ENCODE measurements at regions not wholly inside any gene's neighbourhood (a gene's known extent, or its start where the extent isn't known, plus 50 kb on each side); places are given as distances from the start of the nearest gene placed in this dataset.

DNA sequence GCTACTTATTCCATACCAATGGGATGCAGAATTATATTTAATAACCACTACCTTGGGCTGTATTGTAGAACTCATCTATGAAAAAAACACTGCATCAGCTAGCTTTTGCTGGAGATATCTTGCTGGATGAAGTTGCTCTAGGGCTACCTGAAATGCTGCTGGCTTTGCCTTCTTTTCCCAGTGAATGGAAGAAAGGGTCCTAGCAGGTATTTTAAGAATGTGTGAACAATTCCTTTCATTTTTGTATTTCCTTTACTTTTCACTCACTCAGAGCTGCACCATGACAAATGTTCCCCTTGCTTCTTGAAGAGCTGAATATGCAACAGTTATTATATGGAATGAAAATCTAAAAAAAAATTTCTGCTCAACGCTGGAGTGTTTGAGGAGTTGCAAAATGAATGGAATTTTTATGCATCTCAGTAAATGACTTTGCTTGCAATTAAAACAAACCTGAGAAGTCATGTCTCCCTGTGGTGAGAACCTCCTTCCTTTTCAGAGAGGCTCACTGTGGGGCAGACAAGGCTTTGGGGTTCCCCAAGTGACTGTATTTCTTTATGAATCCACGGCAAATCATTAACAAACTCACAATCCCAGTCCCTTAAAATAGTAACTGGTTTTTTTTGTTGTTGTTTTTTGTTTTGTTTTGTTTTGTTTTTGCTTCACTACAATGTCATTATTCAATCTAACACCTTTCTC is 566.8 kb upstream of the KIRREL3 start:
- DNase-seq, result no peak

DNA sequence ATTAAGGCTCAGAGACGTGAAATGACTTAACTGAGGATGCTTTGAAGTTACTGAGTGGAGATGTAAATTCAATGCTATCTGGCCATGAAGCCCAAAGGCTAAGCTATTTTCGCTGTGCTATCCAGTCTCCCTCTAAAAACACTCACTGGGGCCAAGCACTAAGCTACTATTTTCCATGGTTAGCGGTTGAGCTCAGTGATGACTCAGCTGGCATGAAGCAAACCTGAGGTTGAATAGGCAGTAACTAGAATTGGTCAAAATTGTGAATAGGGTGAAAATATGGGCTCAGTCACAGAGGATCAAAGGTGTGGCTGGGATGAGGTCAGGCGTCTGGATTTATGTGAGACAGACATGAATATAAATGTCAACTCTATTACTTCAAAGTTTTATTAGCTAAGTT is 564.2 kb upstream of the KIRREL3 start:
- DNase-seq, result no peak

DNA sequence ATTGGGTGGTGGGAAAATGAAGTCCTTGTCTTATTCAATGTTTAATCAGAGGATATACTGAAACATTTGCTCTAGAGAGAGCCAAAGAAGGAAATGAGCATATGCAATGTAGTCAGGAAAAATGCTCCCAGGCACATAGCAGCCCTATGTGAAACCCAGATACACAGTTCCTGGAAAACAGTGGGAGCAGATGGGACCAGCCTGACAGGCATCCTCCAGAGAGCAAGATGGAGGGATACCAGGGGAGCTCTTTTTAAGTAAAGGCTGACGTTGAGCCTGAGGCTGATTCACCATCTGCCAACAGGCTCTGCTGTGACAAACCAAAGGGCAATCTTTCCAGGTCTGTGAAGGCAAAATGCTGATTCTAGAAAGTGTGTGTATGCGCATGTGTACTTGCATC is 559.4 kb upstream of the KIRREL3 start:
- DNase-seq, result no peak

DNA sequence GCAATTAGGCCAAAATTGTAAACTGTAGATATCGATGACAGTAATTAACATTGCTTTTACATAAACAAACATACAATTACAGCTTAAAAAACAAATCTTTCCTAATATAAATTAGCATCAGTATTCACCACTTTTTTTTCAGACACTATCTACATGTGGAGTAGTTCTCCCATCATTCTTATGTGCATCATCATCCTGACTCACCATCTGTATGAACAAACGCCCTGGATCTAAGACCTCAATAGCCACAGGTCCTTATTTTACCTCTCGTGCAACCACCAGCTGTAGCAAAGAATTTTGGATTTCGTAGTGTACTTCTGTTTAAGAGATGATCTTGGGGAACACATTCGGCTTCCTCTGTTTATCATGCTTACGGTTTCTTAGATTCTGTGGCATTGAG is 551.9 kb upstream of the KIRREL3 start:
- DNase-seq, result no peak

DNA sequence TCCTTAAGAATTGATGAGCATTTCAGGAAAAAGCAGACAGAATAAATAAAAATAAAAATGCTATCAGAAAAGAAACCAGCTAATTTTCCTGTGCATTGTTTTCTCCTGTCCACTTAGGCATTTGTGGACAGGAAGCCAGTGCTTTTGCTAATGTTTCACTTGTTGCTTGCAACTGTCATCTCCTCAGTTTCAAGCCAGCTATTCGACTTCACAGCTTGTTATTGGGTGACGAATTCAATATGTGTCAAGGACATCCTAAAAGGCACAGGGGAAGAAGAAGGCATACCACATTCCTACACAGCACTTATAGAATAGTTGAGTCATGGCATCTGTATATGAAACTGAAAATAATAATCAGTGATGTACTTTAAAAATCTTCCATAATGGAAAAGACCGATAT is 530.6 kb upstream of the KIRREL3 start:
- no peak for DNase-seq

DNA sequence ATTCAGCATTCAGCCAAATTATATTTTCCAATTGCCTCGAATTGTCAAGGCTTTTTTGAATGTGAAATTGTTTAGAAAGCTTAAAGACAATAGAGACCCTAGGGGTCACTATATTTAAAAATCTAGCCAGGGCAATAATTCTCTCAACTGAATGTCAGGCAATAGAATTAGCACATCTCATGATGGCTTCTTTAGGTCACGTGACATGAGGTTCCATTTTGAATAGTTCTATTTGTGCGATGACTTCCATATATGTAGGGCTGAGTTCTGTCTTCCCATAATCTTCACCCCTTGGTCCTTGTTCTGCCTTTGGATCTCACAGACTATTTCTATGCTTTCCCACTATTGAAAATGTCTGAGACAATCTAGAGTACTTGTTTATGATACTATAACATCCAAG is 527.7 kb upstream of the KIRREL3 start:
- no peak for DNase-seq

DNA sequence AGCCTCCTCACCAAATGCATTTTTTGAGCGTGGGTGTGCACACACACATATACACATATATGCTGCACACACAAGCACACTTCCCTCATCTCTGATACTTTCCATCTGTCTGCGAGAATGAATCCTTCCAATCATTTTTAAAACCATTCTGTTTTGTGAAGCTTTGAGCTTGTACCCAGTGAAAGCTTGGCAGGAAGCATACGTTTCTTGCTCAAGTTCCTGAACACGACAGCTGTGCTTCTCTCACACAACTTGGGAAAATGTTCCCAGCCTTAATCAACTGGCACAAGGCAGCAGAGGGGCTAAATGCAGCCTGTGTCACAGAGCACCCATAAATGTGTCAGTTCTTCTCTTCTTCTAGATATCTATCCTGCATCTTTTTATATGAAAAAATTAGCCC is 524.0 kb upstream of the KIRREL3 start:
- DNase-seq, result no peak

DNA sequence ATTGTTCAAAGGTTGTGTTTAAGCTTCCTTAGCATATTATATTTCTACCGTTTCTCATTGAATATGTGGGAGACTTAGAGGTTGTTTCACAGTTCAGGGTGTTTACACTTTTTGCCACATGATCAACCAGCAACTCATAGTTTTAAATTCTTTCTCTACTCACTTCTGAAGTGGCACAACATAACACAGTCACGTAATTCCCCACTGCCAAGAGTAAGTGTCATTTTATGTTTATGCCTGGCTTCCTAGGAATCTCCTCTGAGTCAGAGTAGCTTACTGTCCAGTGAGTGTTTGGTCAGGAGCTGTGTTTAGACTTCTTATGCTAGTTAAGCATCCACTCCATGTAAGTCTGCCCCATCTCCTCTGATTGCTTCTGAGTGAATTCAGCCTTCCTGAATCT is 520.8 kb upstream of the KIRREL3 start:
- no peak for DNase-seq

DNA sequence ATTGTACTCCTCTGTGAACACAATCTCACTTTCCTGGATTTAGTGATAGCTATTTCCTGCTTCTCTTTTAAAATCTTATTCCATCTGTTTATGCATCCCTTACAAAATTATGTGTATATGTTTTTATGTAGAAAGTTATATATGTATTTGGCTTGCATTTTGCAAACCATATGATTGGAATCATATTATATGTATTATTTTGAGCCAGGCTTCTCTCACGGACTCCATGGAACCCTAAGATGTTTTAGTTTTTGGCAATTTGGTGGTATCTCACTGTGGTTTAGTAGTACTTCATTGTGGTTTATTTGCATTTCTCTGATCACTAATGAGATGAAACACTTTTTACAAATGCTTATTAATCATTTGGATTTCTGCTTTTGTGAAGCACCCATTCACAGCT is 507.3 kb upstream of the KIRREL3 start:
- no peak for DNase-seq

DNA sequence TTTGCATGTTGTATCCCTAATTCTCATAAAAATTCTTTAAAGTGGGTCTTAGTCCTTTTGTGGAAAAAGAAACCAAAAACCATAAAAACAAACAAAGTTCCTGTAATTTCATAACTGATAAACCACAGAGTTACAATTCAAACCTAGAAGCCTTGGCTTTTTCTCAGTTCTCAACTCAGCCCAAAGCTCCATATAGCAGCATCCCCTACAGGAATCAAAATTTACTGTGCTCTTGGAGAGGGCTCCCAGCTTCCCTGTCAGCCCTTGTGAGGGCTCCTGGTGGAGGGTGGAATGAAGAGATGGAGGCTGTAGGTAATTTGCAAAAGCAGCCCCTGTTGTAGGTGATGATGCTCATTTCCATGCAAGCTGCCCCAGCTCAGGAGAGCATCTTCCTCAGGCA is 506.1 kb upstream of the KIRREL3 start:
- no peak for DNase-seq

DNA sequence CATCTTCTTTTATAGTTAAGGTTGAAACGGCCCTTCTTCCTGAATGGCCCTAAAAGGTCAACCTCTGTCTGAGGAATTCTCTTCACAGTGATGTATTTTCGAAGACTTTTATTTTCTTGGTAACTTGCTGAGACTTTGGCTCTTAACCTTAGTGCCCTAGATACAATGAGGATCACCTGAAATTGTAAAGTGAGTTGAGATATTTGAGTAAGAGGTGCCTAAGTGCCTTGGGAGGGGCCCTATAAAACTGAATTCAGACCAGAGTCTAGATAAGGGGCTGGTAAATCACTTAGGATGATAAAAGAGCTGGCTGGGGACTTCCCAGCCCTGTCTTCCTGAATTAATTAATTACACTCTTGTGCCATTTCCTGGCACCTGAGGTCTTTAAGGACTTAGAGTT is 505.6 kb upstream of the KIRREL3 start:
- no peak for DNase-seq

DNA sequence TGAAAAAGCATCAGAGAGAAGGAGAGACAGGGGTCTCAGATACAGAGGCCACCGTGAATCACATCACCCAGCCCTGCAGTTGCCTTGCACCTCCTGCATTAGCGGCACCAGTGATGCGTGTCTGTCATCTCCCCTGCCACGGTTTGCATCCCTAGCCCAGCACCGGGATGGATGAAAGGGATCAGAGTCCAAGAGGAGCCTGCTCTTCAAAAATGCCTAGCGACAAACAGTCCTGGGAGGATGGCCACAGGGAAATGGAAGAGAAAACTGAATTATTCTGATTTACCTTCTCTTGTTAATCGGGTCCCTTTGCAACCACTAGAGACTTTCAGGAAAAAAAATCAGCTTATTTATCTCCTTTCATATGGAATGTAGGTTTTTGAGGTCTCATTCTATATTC is 495.6 kb upstream of the KIRREL3 start:
- no peak for DNase-seq

DNA sequence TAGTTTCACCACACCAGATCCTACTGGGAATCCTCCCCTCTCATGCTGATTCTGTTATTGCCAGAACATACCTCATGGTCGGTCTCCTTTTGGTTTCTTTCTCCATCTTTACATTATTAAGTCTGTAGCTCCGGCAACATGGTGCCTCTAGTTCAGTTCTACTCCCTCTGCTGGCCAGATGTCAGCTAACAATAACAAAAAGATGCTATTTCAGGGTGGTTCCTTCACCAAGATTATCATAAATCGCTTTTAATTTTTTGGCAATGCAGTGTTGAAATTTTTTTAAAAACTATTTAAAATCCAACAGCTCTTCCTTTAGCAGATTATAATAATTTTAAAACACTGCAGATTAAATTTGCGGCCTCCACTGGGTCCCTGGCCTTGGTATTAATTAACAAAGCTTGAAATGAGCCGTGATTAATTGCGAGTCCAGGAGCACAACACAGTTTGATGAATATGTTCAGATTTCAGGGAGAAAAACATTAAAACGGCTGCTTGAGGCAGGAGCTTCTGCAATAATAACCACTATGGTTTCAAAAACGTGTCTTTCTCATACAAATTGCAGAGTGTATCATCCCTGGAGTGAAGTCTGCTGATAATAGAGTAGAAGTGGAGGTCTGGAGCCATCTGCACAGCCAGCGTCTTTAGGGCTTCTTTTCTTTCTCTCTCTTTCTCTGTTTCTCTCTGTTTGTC is 492.9 kb upstream of the KIRREL3 start:
- peak; percentile 42 for DNase-seq

DNA sequence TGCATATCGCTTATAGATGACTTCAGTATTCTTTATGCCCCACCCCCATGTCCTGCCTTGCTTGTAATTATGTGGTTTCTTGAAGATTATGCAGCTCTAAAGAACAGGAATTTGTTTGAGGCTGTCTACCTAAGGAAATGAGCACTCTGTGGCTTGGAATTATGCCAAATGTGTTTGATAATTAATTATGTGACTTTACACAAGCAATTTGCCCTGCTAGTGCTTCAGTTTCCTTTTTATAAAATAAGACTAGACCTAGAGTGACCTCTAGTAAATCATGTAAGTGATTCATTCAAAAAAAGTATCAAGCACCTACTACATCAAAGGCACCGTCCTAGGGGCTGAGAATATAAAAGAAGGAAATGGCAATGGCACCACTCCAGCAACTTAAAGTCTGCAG is 491.5 kb upstream of the KIRREL3 start:
- peak; percentile 82 for DNase-seq

DNA sequence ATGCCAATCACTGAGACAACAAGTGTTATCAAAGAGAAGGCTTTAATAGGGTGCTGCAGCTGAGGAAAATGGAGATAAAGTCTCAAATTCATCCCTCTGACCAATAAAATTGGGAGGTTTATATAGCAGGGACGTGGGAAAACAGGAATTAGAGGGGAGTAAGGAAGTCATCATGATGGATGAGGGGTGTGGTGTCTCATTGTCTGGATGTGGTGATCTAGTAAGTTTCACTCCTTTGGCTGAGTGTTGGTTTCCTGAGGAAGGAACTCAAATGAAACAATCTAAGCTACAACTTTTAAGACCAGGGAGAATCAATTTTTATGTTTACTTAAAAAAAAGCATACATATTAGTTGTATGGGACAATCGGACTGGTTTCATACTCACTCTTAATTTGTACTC is 491.0 kb upstream of the KIRREL3 start:
- DNase-seq, result no peak

DNA sequence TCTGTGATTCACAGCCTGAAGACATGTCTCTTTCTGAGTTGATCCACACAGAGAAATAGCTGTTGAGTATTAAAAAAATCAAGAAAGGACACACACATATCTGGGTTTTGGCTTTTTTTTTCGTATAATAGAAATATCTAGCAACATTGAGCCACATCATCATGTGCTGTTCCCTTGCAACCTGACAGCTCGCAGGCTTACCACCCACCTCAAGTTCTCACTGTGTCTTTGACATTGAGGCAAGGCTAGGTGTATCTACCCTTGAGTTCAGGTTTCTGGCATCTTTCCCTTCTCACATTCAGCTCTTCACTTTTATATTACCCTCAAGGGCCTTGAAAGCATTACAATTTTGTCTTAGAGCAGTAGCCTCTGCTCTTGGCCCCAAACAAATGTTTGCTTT is 490.3 kb upstream of the KIRREL3 start:
- DNase-seq, result no peak

DNA sequence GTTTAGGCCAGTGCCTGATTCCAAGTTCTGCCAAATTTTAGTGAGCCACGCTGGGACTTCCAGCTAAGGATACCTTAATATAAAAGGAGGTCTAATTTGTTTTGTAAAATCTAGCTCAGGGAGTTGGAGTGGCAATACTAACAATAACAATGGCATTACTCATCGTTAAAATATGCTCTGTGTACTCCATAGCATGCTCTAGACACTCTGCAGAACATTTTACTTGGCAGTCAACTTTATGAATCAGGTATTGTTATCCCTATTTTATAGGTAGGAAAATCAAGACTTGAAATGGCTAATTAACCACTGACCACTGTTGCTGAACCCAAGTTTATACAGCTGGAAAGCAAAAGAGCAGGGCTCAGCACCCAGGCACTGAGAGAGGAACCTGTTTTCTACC is 485.0 kb upstream of the KIRREL3 start:
- DNase-seq, result no peak

DNA sequence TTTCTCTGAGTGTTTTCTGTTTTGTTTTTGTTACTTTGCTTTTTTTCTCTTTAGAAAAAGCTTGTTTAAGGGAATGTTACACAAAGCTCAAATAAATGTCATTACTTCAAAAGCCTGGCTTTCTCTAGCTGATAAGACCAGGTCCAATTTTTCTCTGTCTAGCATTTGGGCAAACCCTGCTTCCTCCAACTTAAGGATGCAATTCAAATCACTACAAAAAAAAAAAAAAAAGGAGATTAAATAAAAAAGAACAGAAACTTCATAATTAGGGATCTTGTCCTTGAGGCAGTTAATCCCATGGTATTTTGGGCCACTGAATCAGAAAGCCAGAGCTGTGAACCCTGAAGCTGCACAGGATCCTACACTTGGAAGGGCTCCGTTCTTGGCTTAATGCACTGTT is 480.8 kb upstream of the KIRREL3 start:
- DNase-seq, result no peak

DNA sequence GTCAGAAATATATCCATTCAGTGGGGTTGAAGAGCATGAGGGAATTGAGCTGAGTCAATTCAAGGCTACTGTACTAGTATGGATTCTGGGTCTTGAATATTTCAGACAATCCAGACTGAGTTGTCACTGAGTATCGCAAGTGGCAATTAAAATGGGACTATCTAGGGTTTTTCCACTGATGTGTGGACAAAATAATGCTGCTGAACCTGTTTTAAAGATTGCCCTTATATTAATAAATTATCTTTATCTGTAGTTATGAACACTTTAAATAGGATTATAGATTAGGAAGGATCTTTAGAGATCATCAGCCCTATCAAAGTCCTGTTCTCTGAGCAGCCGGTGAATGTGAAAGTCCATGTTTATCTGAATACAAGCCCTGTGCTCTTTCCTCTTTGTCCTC is 478.3 kb upstream of the KIRREL3 start:
- DNase-seq, result no peak

DNA sequence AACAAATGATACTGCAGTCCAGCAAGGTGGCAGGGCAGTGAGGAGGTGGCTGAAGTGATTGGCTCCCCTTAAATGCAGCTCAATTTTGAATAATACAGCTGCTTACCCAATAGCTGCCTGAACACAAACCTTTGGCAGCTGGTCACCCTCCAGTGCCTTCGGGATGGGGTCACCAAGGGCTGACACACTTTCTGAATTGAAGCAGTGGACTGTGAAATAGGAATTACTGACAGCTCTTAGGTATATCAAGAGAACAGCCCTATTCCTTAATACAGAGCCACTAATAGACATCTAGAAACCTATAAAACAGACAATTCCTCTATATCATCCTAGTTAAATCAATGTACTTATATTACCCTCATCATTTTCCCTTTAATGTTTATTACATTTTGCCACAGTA is 474.2 kb upstream of the KIRREL3 start:
- DNase-seq, result no peak

DNA sequence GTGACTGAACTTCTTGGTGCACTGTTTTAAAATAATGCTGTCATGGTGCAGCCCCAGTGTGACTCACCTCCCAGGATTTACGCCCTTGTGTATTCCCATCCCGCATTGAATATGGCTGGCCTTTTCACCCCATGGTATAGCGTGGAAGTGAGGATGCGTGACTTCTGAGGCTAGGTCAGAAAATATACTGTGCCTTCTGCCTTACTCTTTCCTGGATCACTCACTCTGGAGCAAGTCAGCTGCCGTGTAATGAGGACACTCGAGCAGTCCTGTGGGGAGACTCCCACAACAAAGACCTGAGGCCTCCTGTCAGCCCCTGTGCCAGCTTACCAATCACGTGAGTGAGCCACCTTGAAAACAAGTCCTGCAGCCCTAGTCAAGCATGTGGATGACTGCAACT is 471.9 kb upstream of the KIRREL3 start:
- no peak for DNase-seq

DNA sequence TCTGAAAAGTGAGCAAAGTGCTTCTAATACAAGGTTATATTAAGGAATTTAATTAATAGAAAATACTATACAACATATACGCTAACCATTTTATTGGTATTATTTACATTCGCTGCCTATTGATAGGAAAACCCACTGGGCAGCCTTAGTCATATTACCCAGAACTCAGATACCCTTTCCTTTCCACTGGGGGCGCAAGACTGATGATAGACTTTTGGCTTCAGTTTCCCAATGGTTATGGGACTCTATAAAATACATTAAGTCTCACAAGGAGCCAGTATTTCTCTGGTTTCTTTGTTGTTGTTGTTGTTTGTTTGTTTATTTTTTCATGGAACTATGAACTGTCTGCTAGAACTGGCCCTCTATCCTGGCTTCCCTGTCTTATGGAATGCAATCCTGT is 471.1 kb upstream of the KIRREL3 start:
- no peak for DNase-seq

DNA sequence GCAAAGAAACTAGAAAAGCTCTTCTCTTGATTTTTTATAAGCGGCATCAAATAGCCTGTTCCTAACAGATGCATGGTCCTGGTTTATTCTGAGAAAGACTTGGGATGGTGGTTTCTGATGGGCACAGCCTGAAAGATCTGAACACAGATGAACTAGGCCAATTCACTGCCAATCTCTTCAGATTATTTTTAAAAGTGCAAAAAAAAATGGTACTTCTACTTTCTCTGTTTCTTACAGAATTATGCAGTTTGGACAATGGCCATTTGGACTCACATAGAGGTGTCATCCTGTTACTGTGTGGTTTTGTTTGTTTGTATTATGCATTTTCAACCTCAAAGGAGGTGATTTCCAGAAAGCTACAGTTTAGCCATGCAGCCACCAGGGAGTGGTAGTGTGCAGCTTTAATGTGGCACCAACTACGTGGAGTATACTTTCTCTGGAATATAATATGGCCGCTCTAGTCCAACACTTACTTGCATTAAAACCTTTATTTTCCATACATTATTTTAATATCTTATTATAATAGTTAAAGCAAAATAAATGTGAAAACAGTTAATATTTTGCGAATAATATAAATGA is 469.8 kb upstream of the KIRREL3 start:
- DNase-seq, result no peak

DNA sequence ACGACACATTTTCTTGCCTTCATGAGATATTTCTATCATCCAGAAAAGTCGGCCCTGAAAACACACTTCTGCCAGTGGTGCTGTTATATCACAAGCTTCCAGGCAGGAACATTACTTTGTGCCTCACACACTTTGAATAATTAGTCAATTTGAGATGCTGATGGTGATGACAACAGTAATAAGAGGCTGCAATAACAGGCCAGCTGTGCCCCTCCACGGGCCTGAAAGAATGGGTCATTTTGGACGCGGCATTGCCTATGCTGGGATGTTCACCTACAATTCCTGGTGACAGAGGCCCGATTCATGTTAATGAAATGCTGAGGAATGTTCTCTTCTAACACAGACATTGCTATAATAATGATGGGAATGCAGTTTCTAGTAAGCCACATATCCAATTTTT is 463.8 kb upstream of the KIRREL3 start:
- DNase-seq, result no peak

DNA sequence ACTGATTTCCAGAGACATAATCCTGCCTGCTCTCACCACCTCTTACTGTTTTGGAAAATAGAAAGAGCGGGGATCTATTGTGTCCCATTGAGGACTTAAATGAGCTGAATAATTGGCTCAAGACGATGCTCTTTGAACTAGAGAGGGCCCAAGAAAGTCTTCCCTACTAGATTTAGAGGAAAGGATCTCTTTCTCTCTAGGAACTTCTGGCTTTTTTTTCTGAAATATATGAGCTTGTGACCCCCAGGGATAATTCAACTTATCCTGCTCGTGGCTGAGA is 461.4 kb upstream of the KIRREL3 start:
- DNase-seq, result no peak
